DND-41 (cell line): ENCODE measurements at regions not wholly inside any gene's neighbourhood (a gene's known extent, or its start where the extent isn't known, plus 50 kb on each side); places are given as distances from the start of the nearest gene placed in this dataset.
"Not testable (repeated sequence)": the region's sequence is repeated elsewhere in the genome, so short reads cannot be mapped to it uniquely, and the experiment has no call there.

Source experiments
- ATAC-seq: fragments of 200-7000 bp; cut with Tn5 transposase; 3 replicates; pipeline ENCODE4 v1.9.1; 2021; ENCODE audit warnings: low read depth; ENCODE audit not compliant: insufficient read depth
- DNase-seq: peaks from one replicate; pipeline ENCODE4 v3.0.0-alpha.2; 2020
- H2AFZ ChIP-seq: 2 replicates; pipeline ENCODE4 v1.6.0; 2012; ENCODE audit warnings: low read depth, low read length
- H3K27ac ChIP-seq: 2 replicates; pipeline ENCODE4 v1.5.1; 2012; ENCODE audit warnings: low read length, inconsistent platforms
- H3K27me3 ChIP-seq: fragments of 200-600 bp; sonication (generic); 2 replicates; pipeline ENCODE4 v1.6.0; 2012; ENCODE audit warnings: low read length, mild to moderate bottlenecking, inconsistent platforms; ENCODE audit not compliant: insufficient read depth, poor library complexity
- H3K36me3 ChIP-seq: 2 replicates; pipeline ENCODE4 v1.5.1; 2012; ENCODE audit warnings: low read length, inconsistent platforms; ENCODE audit not compliant: insufficient read depth
- H3K4me1 ChIP-seq: 2 replicates; pipeline ENCODE4 v1.5.1; 2012; ENCODE audit warnings: mild to moderate bottlenecking, low read length; ENCODE audit not compliant: insufficient read depth
- H3K4me2 ChIP-seq: 2 replicates; pipeline ENCODE4 v1.6.0; 2012; ENCODE audit warnings: mild to moderate bottlenecking, moderate library complexity, low read length, inconsistent platforms; ENCODE audit not compliant: insufficient read depth
- H3K4me3 ChIP-seq, 2 experiments: fragments of 200-600 bp in 1 of 2; shearing (Covaris generic) in 1 of 2; 2 replicates each; pipeline ENCODE4 v1.5.1; 2012 to 2016; ENCODE audit warnings: inconsistent platforms in 2 of 2, low read length in 2 of 2, mild to moderate bottlenecking in 2 of 2, low read depth in 1 of 2, moderate library complexity in 1 of 2
- H3K79me2 ChIP-seq: 2 replicates; pipeline ENCODE4 v1.6.0; 2012; ENCODE audit warnings: low read length, inconsistent platforms; ENCODE audit not compliant: insufficient read depth
- H3K9ac ChIP-seq: 2 replicates; pipeline ENCODE4 v1.6.0; 2012; ENCODE audit warnings: low read depth, mild to moderate bottlenecking, inconsistent platforms, low read length, moderate library complexity
- H3K9me3 ChIP-seq: 2 replicates; pipeline ENCODE4 v1.5.1; 2012; ENCODE audit warnings: low read length, moderate library complexity, mild to moderate bottlenecking, inconsistent platforms; ENCODE audit not compliant: insufficient read depth, severe bottlenecking
- H4K20me1 ChIP-seq: 2 replicates; pipeline ENCODE4 v1.6.0; 2012; ENCODE audit warnings: low read length; ENCODE audit not compliant: insufficient read depth
- EZH2 ChIP-seq: IDR thresholded peaks from 3 replicates; pipeline ENCODE4 v1.6.1; 2012; ENCODE audit warnings: borderline replicate concordance, low read depth, mild to moderate bottlenecking, moderate library complexity, low read length, inconsistent platforms; ENCODE audit not compliant: severe bottlenecking
- TF ChIP-seq, protein P1 (sequence below): IDR thresholded peaks from 2 replicates; pipeline ENCODE4 v1.5.1; 2012; ENCODE audit warnings: borderline replicate concordance, low read length, moderate library complexity, mild to moderate bottlenecking; ENCODE audit not compliant: poor library complexity, severe bottlenecking; ENCODE audit errors: extremely low read depth

DNA sequence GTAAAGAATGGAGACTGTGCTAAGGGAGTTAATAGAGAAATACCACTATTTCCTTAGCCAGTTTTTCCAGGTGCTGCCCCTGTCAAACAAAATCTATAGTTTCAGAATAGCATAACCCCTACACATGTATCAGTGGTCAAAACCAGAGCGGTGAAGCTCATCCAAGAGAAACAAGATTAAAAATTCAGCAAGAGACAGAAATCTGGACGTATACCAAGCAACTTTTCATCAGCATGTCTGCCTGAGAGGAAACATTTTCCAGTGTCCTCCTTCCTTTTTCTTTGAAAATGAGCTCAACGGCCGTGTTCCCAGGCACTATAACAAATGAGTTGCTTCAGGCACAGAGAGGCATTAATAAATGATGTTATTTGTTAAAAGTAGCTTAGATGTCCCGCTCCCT, 416.5 kb downstream of the BCKDHB start:
- H3K4me1 ChIP-seq = no peaks in the 10 kb centered on the region
- no peaks in the 10 kb centered on the region for H3K79me2 ChIP-seq
- no peaks in the 10 kb centered on the region for H4K20me1 ChIP-seq
- no peak overlapping the region for H3K9ac ChIP-seq
- no peaks in the 10 kb centered on the region for H3K36me3 ChIP-seq
- no peak overlapping the region for H2AFZ ChIP-seq
- H3K4me2 ChIP-seq = no peak overlapping the region
- no peaks in the 10 kb centered on the region for H3K27me3 ChIP-seq
- no peak for ATAC-seq
- H3K9me3 ChIP-seq = no peaks in the 10 kb centered on the region
- no peak for DNase-seq
- H3K4me3 ChIP-seq = no peak overlapping the region
- H3K27ac ChIP-seq = no peak overlapping the region
- TF ChIP-seq EZH2 = no peak

DNA sequence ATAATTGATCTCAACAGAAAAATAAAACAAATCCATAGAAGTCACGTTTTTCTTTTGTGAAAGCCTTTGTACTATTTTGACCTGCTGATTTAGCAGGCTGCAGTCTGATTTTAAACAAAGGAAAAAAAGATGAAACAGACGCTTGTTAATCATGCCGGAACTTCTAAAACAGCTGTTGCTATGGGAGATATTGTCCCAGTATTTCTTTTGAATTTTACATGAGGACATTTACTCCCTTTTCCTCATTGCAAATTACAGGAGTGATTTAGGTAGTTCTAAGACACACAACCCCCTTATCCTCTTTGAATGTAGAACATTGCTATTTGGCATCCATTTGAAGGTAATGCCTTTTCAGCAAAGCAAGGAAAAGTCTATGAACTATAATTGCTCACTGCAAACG, 416.1 kb downstream of the BCKDHB start:
- H3K4me3 ChIP-seq = no peak overlapping the region
- H2AFZ ChIP-seq = no peak overlapping the region
- H3K4me2 ChIP-seq = no peak overlapping the region
- H3K9me3 ChIP-seq = no peaks in the 10 kb centered on the region
- H3K36me3 ChIP-seq = no peaks in the 10 kb centered on the region
- H4K20me1 ChIP-seq = no peaks in the 10 kb centered on the region
- DNase-seq (no peak), ATAC-seq (no peak)
- H3K27me3 ChIP-seq = no peaks in the 10 kb centered on the region
- no peak for TF ChIP-seq EZH2
- TF ChIP-seq, protein P1, sequence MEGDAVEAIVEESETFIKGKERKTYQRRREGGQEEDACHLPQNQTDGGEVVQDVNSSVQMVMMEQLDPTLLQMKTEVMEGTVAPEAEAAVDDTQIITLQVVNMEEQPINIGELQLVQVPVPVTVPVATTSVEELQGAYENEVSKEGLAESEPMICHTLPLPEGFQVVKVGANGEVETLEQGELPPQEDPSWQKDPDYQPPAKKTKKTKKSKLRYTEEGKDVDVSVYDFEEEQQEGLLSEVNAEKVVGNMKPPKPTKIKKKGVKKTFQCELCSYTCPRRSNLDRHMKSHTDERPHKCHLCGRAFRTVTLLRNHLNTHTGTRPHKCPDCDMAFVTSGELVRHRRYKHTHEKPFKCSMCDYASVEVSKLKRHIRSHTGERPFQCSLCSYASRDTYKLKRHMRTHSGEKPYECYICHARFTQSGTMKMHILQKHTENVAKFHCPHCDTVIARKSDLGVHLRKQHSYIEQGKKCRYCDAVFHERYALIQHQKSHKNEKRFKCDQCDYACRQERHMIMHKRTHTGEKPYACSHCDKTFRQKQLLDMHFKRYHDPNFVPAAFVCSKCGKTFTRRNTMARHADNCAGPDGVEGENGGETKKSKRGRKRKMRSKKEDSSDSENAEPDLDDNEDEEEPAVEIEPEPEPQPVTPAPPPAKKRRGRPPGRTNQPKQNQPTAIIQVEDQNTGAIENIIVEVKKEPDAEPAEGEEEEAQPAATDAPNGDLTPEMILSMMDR = no peak
- H3K79me2 ChIP-seq = no peaks in the 10 kb centered on the region
- no peak overlapping the region for H3K27ac ChIP-seq
- H3K4me1 ChIP-seq = no peaks in the 10 kb centered on the region
- no peak overlapping the region for H3K9ac ChIP-seq

DNA sequence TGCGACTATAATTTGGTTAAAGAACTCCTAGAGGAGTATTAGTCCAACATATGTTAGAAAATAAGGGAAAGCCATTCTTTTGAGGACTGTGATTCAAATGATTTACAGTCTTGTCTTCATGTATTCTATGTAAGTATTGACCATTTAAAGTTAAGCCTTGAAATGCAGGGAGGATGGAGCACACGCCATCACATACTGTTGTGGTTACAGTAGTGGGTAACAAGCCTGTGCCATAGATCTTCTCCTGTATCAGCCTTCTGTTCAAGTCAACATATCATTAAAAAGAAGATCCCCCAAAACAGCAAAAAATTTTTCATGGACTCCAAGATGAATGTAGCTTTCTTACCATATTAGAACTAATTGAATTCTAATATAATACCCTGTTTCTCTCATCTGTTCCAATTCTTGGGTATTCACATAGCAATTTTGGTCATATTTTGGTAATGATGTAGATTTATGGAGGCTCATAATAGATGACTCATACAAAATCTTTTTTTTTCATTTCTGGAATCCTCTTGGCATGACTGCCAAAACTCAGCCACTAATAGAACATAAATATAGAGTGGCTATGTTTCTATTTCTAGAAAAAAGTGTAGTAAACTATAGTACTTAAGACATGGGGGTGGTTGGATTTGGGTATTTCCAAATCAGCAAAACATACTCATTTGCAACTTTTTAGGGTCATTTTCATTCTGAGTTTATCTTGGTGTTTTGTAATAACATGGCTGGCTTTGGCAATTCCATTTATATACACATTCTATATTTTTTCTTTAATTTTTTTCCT, 413.5 kb downstream of the BCKDHB start:
- H3K27me3 ChIP-seq = no peaks in the 10 kb centered on the region
- no peaks in the 10 kb centered on the region for H3K4me1 ChIP-seq
- no peaks in the 10 kb centered on the region for H3K9me3 ChIP-seq
- no peaks in the 10 kb centered on the region for H3K79me2 ChIP-seq
- no peak overlapping the region for H3K9ac ChIP-seq
- no peak for DNase-seq
- H2AFZ ChIP-seq = no peak overlapping the region
- no peaks in the 10 kb centered on the region for H3K36me3 ChIP-seq
- no peak overlapping the region for H3K27ac ChIP-seq
- ATAC-seq = no peak
- no peak overlapping the region for H3K4me3 ChIP-seq
- H3K4me2 ChIP-seq = no peak overlapping the region
- no peak for TF ChIP-seq EZH2
- TF ChIP-seq, protein P1 = no peak
- no peaks in the 10 kb centered on the region for H4K20me1 ChIP-seq

DNA sequence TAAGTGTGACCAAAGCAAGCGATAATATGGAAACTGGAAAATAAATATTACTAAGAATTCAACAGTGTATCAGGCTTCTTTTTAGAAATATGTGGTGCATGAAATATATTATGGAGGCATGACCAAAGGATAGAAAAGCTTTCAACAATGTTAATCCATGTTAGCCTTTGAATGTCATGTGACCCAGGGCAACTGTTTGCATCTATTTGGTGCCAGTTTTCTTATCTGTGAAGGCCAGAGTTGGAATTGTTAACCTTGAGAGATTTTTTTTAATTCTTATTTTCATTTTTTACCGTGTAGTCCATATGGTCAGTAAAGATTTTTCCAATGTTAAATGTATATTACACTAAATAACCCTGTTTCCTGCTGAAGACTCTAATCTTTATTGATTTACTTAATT, 411.1 kb downstream of the BCKDHB start:
- Histone ChIP-seq H2AFZ (no peak overlapping the region), H4K20me1 (no peaks in the 10 kb centered on the region), H3K9me3 (no peaks in the 10 kb centered on the region), H3K4me3 (no peak overlapping the region), H3K27ac (no peak overlapping the region), H3K27me3 (no peaks in the 10 kb centered on the region), H3K79me2 (no peaks in the 10 kb centered on the region), H3K4me2 (no peak overlapping the region), H3K9ac (no peak overlapping the region), H3K36me3 (no peaks in the 10 kb centered on the region), H3K4me1 (no peaks in the 10 kb centered on the region)
- no peak for ATAC-seq
- no peak for DNase-seq
- TF ChIP-seq, protein P1 = no peak
- TF ChIP-seq EZH2 = no peak

DNA sequence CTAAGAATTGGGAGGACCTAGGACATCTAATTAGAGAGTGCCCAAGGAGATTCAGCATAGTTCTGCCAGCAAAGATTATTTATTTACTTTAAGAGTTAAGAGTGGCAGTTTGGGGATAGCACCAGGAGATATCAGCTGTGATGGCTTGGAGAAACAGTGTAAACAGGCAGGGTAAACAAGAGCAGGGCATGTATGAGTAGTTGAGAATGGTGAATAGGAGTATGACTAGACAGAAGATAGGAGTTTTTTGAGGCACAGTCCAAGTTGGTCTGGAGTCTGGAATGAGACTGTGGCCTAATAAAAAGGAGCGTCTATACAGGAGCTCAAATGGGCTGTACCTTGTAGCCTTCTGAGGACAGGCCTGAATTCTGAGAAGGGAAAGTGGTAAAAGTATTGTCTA, 404.1 kb downstream of the BCKDHB start:
- H3K4me1 ChIP-seq, ATAC-seq, DNase-seq: not testable (repeated sequence)

More for the DNA sequence above, 404.1 kb downstream of the BCKDHB start:
- H2AFZ ChIP-seq, H3K36me3 ChIP-seq, H3K4me3 ChIP-seq, H3K79me2 ChIP-seq, H3K27ac ChIP-seq, H4K20me1 ChIP-seq, H3K4me2 ChIP-seq, H3K9ac ChIP-seq, H3K9me3 ChIP-seq, H3K27me3 ChIP-seq: not testable (repeated sequence)
